Ascending aorta (tissue), 2 donors: ENCODE measurements at regions not wholly inside any gene's neighbourhood (a gene's known extent, or its start where the extent isn't known, plus 50 kb on each side); places are given as distances from the start of the nearest gene placed in this dataset.

Source experiments
- DNase-seq, 2 donors: peaks; one replicate each; pipeline ENCODE4 v3.0.0-alpha.2; 2019; ENCODE audit warnings: low spot score in 2 of 2
- H3K27ac ChIP-seq, 2 donors: fragments of 200-600 bp; sonication (generic); one replicate each; pipeline ENCODE4 v1.5.1; 2016 to 2017; ENCODE audit warnings: mild to moderate bottlenecking in 1 of 2
- H3K27me3 ChIP-seq: fragments of 200-600 bp; sonication (generic); one replicate; pipeline ENCODE4 v1.5.1; 2017
- H3K36me3 ChIP-seq, 2 donors: fragments of 200-600 bp; sonication (generic); one replicate each; pipeline ENCODE4 v1.5.1; 2016
- H3K4me1 ChIP-seq, 2 donors: fragments of 200-600 bp; sonication (generic); one replicate each; pipeline ENCODE4 v1.5.1; 2016 to 2017; ENCODE audit warnings: mild to moderate bottlenecking in 1 of 2
- H3K4me3 ChIP-seq, 2 donors: fragments of 200-600 bp; sonication (generic); one replicate each; pipeline ENCODE4 v1.5.1; 2016 to 2017; ENCODE audit warnings: mild to moderate bottlenecking in 1 of 2
- H3K9me3 ChIP-seq, 2 donors: fragments of 200-600 bp; sonication (generic); one replicate each; pipeline ENCODE4 v1.5.1; 2016
- CTCF ChIP-seq, 3 experiments: fragments of 200-600 bp in 2 of 3; fragments of 450-650 bp in 1 of 3; sonication (generic) in 2 of 3; IDR thresholded peaks; one replicate each; pipeline ENCODE4 v1.5.1; 2016 to 2019; ENCODE audit warnings: antibody characterized with exemption in 3 of 3, mild to moderate bottlenecking in 1 of 3, moderate library complexity in 1 of 3
- intact Hi-C: fragments of 100-400 bp; cut with DNase I; formaldehyde crosslinking; loops from one replicate; pipeline ENCODE4 v1.15.1; 2023

GRCh38 chr4:125526420-125526819, 211.7 kb downstream of the FAT4 start:
- H3K27me3 ChIP-seq: no peaks in the 10 kb centered on the region
- H3K9me3 ChIP-seq: no peaks in the 10 kb centered on the region
- H3K4me1 ChIP-seq: no peaks in the 10 kb centered on the region
- no peak for TF ChIP-seq CTCF (IDR thresholded peaks at IDR 0.05)
- no peaks in the 10 kb centered on the region for H3K36me3 ChIP-seq
- DNase-seq: no peak
- no peak overlapping the region for H3K4me3 ChIP-seq
- H3K27ac ChIP-seq: no peak overlapping the region
- intact Hi-C loops: no loop called here

DNA sequence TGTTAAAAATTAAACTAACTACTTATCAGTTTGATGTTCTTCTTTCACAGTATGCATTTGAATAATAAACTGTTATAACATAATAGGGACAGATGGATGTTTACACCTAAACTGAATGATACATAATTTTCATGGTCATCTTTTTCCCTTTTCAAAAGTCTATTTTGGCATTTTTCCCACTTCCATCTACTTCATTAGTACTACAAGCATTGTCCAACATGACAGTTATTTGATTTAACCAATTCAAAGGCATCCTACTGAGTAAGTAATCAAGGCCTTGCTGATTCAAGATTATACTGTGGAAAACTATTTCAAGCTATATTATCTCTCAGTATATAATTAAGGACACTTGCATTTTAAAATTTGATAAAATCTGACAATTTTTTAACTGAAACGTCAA, 212.9 kb downstream of the FAT4 start:
- Histone ChIP-seq H3K36me3 (no peaks in the 10 kb centered on the region), H3K4me3 (no peak overlapping the region), H3K27me3 (no peaks in the 10 kb centered on the region), H3K27ac (no peak overlapping the region), H3K4me1 (no peaks in the 10 kb centered on the region), H3K9me3 (no peaks in the 10 kb centered on the region)
- intact Hi-C loops: no loop called here
- no peak for DNase-seq
- TF ChIP-seq CTCF (IDR thresholded peaks at IDR 0.05): no peak

DNA sequence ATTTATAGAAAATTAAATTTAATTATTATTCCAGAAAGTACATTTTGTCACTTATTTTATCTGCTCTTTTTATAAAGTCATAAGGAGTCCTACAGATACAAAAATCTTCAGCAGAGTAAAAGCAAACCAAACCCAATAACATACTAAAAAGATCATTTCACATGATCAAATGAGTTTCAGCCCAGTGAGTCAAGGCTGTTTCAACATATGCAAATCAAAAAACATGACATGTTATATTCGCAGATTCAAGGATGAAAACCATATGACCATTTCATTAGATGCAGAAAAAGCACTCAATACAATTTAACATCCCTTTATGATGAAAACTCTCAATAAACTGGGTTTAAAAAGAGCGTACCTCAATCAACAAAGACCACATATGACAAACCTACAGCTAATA, 214.3 kb downstream of the FAT4 start:
- H3K27me3 ChIP-seq: no peaks in the 10 kb centered on the region
- H3K4me3 ChIP-seq: no peak overlapping the region
- H3K4me1 ChIP-seq: no peaks in the 10 kb centered on the region
- no peak for TF ChIP-seq CTCF (IDR thresholded peaks at IDR 0.05)
- H3K27ac ChIP-seq: no peak overlapping the region
- DNase-seq: no peak
- H3K9me3 ChIP-seq: no peaks in the 10 kb centered on the region
- intact Hi-C loops: no loop called here
- no peaks in the 10 kb centered on the region for H3K36me3 ChIP-seq

DNA sequence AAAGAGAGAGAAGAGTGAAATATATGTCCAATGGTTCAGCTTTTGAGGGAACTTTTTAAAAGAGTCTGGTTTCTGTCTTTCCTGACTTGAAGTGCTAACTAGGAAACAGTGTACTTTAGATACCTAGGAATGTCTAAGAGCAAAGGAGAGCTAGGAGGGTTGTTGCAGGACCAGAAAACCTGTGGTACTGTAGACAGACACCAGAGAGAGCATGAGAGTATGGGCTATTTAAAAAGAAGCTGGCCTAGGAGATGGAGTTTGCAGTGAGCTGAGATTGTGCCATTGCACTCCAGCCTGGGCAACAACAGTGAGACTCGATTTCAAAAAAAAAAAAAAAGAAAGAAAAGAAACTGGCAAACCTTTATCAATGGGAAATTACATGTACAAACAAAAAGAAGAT, 223.9 kb downstream of the FAT4 start:
- H3K4me1 ChIP-seq: no peaks in the 10 kb centered on the region
- H3K36me3 ChIP-seq: no peaks in the 10 kb centered on the region
- H3K9me3 ChIP-seq: peaks cover 0 to 10% of the 10 kb centered on the region in 2 donors
- no peak overlapping the region for H3K27ac ChIP-seq
- H3K4me3 ChIP-seq: no peak overlapping the region
- no peak for TF ChIP-seq CTCF (IDR thresholded peaks at IDR 0.05)
- no peaks in the 10 kb centered on the region for H3K27me3 ChIP-seq
- intact Hi-C loops: no loop called here
- DNase-seq: no peak

DNA sequence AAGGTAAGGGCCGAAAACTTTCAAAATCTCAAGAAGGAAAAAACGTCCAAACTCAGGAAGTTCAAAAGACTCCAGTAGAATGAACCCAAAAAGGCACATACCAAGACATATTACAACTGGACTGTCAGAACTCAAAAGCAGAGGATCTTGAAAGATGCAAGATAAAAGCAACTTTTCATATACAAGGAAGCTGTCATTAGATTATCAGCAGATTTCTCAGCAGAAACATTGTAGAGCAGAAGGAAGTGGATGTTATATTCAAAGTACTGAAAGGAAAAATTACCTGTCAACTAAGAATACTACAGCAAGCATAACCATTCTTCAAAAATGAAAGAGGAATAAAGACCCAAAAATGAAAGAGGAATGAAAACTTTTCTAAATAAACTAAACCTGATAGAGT, 224.9 kb downstream of the FAT4 start:
- intact Hi-C loops: no loop called here
- peaks cover 0 to 10% of the 10 kb centered on the region in 2 donors for H3K9me3 ChIP-seq
- no peak for TF ChIP-seq CTCF (IDR thresholded peaks at IDR 0.05)
- H3K36me3 ChIP-seq: no peaks in the 10 kb centered on the region
- H3K4me1 ChIP-seq: no peaks in the 10 kb centered on the region
- no peak overlapping the region for H3K4me3 ChIP-seq
- no peak overlapping the region for H3K27ac ChIP-seq
- no peak for DNase-seq
- no peaks in the 10 kb centered on the region for H3K27me3 ChIP-seq

- Histone ChIP-seq H3K36me3 (no peaks in the 10 kb centered on the region), H3K4me3 (no peak overlapping the region), H3K9me3 (peaks cover 0 to 10% of the 10 kb centered on the region in 2 donors), H3K4me1 (no peaks in the 10 kb centered on the region), H3K27ac (no peak overlapping the region), H3K27me3 (no peaks in the 10 kb centered on the region)
- intact Hi-C loops: no loop called here
- DNase-seq: no peak
- no peak for TF ChIP-seq CTCF (IDR thresholded peaks at IDR 0.05)
Observed at GRCh38 chr4:125541836-125542385, 227.2 kb downstream of the FAT4 start.
